Activated naive CD8-positive, alpha-beta T cell (primary cell): ENCODE measurements at regions not wholly inside any gene's neighbourhood (a gene's known extent, or its start where the extent isn't known, plus 50 kb on each side); places are given as distances from the start of the nearest gene placed in this dataset.

Source experiments
- H3K27ac Mint-ChIP-seq: one replicate; pipeline ENCODE4 v1.8.0; 2021; ENCODE audit warnings: mixed read lengths
- H3K27me3 Mint-ChIP-seq: one replicate; pipeline ENCODE4 v1.8.0; 2021; ENCODE audit warnings: mixed read lengths
- H3K36me3 Mint-ChIP-seq: one replicate; pipeline ENCODE4 v1.8.0; 2021; ENCODE audit warnings: mixed read lengths
- H3K4me1 Mint-ChIP-seq: one replicate; pipeline ENCODE4 v1.8.0; 2021; ENCODE audit warnings: low read depth, mixed read lengths
- H3K4me3 Mint-ChIP-seq: one replicate; pipeline ENCODE4 v1.8.0; 2021; ENCODE audit warnings: mild to moderate bottlenecking, mixed read lengths
- H3K9me3 Mint-ChIP-seq: one replicate; pipeline ENCODE4 v1.8.0; 2021; ENCODE audit warnings: low read depth, mixed read lengths

DNA sequence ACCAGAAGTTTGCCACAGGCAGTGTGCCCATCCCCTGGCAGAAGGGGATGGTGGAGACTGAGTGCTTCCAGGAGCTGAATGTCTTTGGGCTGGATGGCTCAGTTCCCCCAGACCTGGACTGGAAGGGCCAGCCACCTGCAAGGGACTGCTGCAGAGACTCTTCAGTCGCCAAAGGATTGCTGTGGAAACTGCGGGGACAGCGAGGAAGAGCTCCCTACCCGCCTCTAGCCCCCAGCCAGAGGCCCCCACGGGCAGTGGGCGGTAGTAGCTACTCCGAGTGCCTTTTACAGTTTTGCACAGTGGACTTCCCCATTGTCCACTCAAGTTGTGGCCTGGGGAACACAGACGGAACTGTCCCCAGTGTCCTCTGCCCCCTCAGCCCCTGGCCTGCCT lies 138.5 kb downstream of the ZDHHC20 start:
- Mint-ChIP-seq H3K4me1 (no peaks in the 10 kb centered on the region), H3K27me3 (no peaks in the 10 kb centered on the region), H3K36me3 (peaks cover 11% of the 10 kb centered on the region), H3K9me3 (no peaks in the 10 kb centered on the region), H3K4me3 (no peak overlapping the region), H3K27ac (no peak overlapping the region)

DNA sequence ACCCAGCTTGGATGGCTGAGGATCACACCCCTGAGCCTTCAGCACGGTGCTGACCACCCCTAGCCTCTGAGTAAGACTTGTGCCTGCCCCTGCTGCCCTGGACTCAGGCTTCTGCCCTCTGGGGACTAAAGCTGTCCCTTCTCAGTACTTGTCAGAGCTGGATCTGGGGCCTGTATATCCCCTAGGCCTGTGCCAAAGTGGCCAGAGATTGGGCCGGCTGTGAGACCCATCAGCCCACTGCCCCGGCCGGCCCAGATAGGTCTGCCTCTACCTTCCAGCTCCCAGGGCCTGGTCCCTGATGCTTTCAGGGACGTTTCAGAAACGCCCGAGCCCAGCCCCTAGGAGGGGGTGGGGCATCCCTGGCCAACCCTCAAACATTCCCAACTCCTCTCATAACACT lies 137.8 kb downstream of the ZDHHC20 start:
- peaks cover 11% of the 10 kb centered on the region for H3K36me3 Mint-ChIP-seq
- no peak overlapping the region for H3K4me3 Mint-ChIP-seq
- no peaks in the 10 kb centered on the region for H3K9me3 Mint-ChIP-seq
- H3K4me1 Mint-ChIP-seq = no peaks in the 10 kb centered on the region
- no peaks in the 10 kb centered on the region for H3K27me3 Mint-ChIP-seq
- H3K27ac Mint-ChIP-seq = no peak overlapping the region

DNA sequence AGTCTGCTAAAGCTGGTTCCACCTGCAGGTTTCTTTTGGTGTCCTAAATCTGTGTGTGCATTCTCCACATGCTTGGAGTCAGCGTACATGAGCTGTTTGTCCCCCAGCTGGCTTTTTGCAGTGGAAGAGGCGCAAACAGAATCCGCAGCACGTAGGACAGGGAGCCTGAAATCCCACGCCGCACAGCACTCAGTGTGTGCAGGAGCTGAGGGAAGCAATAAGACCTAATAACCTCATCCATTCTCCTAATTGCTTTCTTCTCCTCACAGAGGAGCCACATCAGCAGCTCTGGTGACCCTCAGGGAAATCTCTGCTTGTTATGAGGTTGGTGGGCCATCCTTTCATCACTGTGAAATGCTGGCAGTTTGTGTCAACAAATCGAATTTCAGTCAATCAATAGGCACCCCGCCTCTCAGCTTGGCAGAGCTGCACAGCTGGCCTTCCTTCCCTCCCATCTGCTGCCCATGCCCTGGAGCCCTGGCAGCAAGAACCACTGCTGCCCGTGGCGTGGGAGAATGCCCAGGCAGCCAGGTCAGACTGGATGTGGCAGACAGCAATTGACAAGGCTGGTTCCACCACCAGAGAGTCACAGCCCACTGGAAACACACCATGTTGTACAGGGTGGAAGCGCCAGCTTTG lies 136.7 kb downstream of the ZDHHC20 start:
- no peak overlapping the region for H3K4me3 Mint-ChIP-seq
- H3K27ac Mint-ChIP-seq = no peak overlapping the region
- peaks cover 9% of the 10 kb centered on the region for H3K36me3 Mint-ChIP-seq
- H3K4me1 Mint-ChIP-seq = no peaks in the 10 kb centered on the region
- no peaks in the 10 kb centered on the region for H3K27me3 Mint-ChIP-seq
- no peaks in the 10 kb centered on the region for H3K9me3 Mint-ChIP-seq
